HepG2 (cell line): ENCODE measurements at regions not wholly inside any gene's neighbourhood (a gene's known extent, or its start where the extent isn't known, plus 50 kb on each side); places are given as distances from the start of the nearest gene placed in this dataset.

Source experiments
- ATAC-seq: fragments of 200-7000 bp; cut with Tn5 transposase; 3 replicates; pipeline ENCODE4 v1.9.1; 2020; ENCODE audit warnings: mild to moderate bottlenecking, moderate library complexity
- BruUV-seq: library from RNA; stranded (reverse); fragments of 400-500 nt; replicated peaks from 2 replicates; lab custom pipeline; 2021; lab: Mats Ljungman, UMichigan
- CTCF ChIA-PET: fragments of 300-600 bp; formaldehyde crosslinking; extraction: SDS; loops from one replicate; lab custom pipeline; 2021; ENCODE audit warnings: low total read pairs, inconsistent platforms, low intra/inter-chr PET ratio; lab: Yijun Ruan, JAX
- POLR2A ChIA-PET: fragments of 350-600 bp; sonication (Branson Sonifier 250); formaldehyde crosslinking; loops from one replicate; lab custom pipeline; 2020; ENCODE audit warnings: antibody characterized with exemption, inconsistent platforms; lab: Yijun Ruan, JAX
- DNase-seq: peaks from one replicate; pipeline ENCODE4 v3.0.0-alpha.2; 2015; ENCODE audit warnings: low spot score
- FAIRE-seq: peaks from 3 replicates; lab custom pipeline; 2011; peaks lifted over from hg19 to GRCh38; lab: Jason Lieb, UNC
- H2AFZ ChIP-seq: one replicate; pipeline ENCODE4 v1.6.1; 2011; ENCODE audit warnings: low read length, inconsistent platforms
- H3K27ac ChIP-seq: fragments of 300-600 bp; 3 replicates; pipeline ENCODE4 v1.8.0; 2011; ENCODE audit warnings: mixed run types, mild to moderate bottlenecking, mixed read lengths, low read length, inconsistent platforms; ENCODE audit not compliant: insufficient read depth; ENCODE audit errors: extremely low read length
- H3K27me3 ChIP-seq, 2 experiments: fragments of 200-600 bp in 1 of 2; 2 replicates in 1 of 2; 3 replicates in 1 of 2; pipeline versions ENCODE4 v1.6.0 to v1.8.0; 2011; ENCODE audit warnings: low read length in 2 of 2, mild to moderate bottlenecking in 2 of 2, moderate library complexity in 2 of 2, inconsistent platforms in 1 of 2; ENCODE audit not compliant: insufficient read depth in 2 of 2, control insufficient read depth in 1 of 2
- H3K36me3 ChIP-seq, 2 experiments: fragments of 200-600 bp in 1 of 2; replicated peaks in 1 of 2; 2 replicates in 1 of 2; 3 replicates in 1 of 2; pipeline versions ENCODE4 v1.5.1 to v1.8.0; 2011; ENCODE audit warnings: low read length in 2 of 2, inconsistent platforms in 1 of 2; ENCODE audit not compliant: insufficient read depth in 2 of 2, control insufficient read depth in 1 of 2
- H3K4me1 ChIP-seq: 2 replicates; pipeline ENCODE4 v1.5.1; 2012; ENCODE audit warnings: low read length, inconsistent platforms; ENCODE audit not compliant: insufficient read depth
- H3K4me2 ChIP-seq: 2 replicates; pipeline ENCODE4 v1.6.0; 2011; ENCODE audit warnings: low read depth, low read length, inconsistent platforms
- H3K4me3 ChIP-seq, 3 experiments: fragments of 200-600 bp in 1 of 3; sonication (generic), shearing (Covaris generic) in 1 of 3; replicated peaks in 1 of 3; 2 replicates each; pipeline ENCODE4 v1.5.1; 2011 to 2016; ENCODE audit warnings: low read length in 3 of 3, inconsistent platforms in 2 of 3, low read depth in 2 of 3, mild to moderate bottlenecking in 2 of 3, control low read depth in 1 of 3, mixed read lengths in 1 of 3; ENCODE audit not compliant: insufficient read depth in 1 of 3
- H3K79me2 ChIP-seq: one replicate; pipeline ENCODE4 v1.6.1; 2011; ENCODE audit warnings: low read length, inconsistent platforms; ENCODE audit not compliant: insufficient read depth
- H3K9ac ChIP-seq: 2 replicates; pipeline ENCODE4 v1.6.0; 2011; ENCODE audit warnings: mild to moderate bottlenecking, low read depth, low read length, inconsistent platforms; ENCODE audit not compliant: insufficient read depth
- H3K9me3 ChIP-seq: 2 replicates; pipeline ENCODE4 v1.5.1; 2012; ENCODE audit warnings: mild to moderate bottlenecking, low read length
- H4K20me1 ChIP-seq: 2 replicates; pipeline ENCODE4 v1.6.0; 2011; ENCODE audit warnings: inconsistent platforms, mild to moderate bottlenecking, low read length, moderate library complexity; ENCODE audit not compliant: insufficient read depth
- ATM ChIP-seq: fragments of 450-650 bp; IDR thresholded peaks from 2 replicates; pipeline ENCODE4 v1.7.1; 2017; ENCODE audit warnings: mild to moderate bottlenecking, borderline replicate concordance
- KLF9 ChIP-seq: IDR thresholded peaks from 2 replicates; pipeline ENCODE4 v1.6.1; 2016; ENCODE audit warnings: low read depth
- NFATC3 ChIP-seq: sonication (generic); formaldehyde crosslinking; IDR thresholded peaks from 2 replicates; pipeline ENCODE4 v1.5.1; 2020; ENCODE audit warnings: mild to moderate bottlenecking, missing genetic modification reagents
- SP2 ChIP-seq: sonication (generic); formaldehyde crosslinking; IDR thresholded peaks from 2 replicates; pipeline ENCODE4 v1.5.1; 2020; ENCODE audit warnings: mild to moderate bottlenecking, missing genetic modification reagents
- SP4 ChIP-seq: sonication (generic); formaldehyde crosslinking; IDR thresholded peaks from 2 replicates; pipeline ENCODE4 v1.8.1; 2023; ENCODE audit warnings: mild to moderate bottlenecking, missing genetic modification reagents
- ZNF264 ChIP-seq: sonication (generic); formaldehyde crosslinking; IDR thresholded peaks from 2 replicates; pipeline ENCODE4 v1.4.0; 2020; ENCODE audit warnings: missing genetic modification reagents
- WGBS: methylation state at CpG from one replicate; pipeline ENCODE4 v1.1.6; 2017; ENCODE audit warnings: low lambda C conversion rate; 5-methylcytosine and 5-hydroxymethylcytosine counted together
- in situ Hi-C: cut with HindIII; loops from 2 replicates; pipeline ENCODE4 v1.10.0; 2017; ENCODE audit warnings: low pct_unique_long_range_greater_than_20kb; ENCODE audit not compliant: extremely low pct_ligation_motif_present
- intact Hi-C: fragments of 100-400 bp; cut with micrococcal nuclease; formaldehyde crosslinking; loops from one replicate; pipeline ENCODE4 v1.10.0; 2022; ENCODE audit not compliant: unreplicated experiment
- TF ChIP-seq, protein P1 (sequence below): sonication (generic); formaldehyde crosslinking; IDR thresholded peaks from 2 replicates; pipeline ENCODE4 v1.5.0; 2020; ENCODE audit warnings: missing genetic modification reagents
- TF ChIP-seq, protein P2 (sequence below): sonication (generic); formaldehyde crosslinking; IDR thresholded peaks from 2 replicates; pipeline ENCODE4 v1.5.0; 2020; ENCODE audit warnings: mild to moderate bottlenecking, missing genetic modification reagents

DNA sequence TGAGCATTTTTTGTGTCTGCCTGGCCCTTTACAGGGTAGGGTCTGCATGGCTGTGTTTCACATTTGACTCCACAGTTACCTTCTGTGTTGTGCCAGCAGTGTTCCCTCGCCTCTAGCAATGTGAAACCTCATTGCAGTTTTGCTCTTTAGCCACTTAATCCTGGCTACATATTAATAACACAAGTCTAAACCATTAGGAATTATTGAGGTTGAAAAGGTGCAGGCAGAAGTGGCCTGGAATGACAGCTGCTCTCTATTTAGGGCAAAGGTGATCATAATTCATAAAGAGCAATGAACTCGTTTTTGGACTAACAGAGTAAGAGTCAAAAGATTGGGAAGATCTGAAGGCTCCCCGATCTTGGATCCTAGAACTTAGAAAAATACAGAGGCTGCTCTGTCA is 176.7 kb upstream of the RAD23B start:
- BruUV-seq: no TSS peak
- no peaks in the 10 kb centered on the region for H3K9me3 ChIP-seq
- ATAC-seq (no peak), DNase-seq (no peak), FAIRE-seq (no peak)
- H3K36me3 ChIP-seq: no peaks in the 10 kb centered on the region
- in situ Hi-C loops (no loop called here), intact Hi-C loops (no loop called here)
- POLR2A ChIA-PET: no interaction called here
- H2AFZ ChIP-seq: no peak overlapping the region
- no peak overlapping the region for H3K4me3 ChIP-seq
- H3K79me2 ChIP-seq: no peaks in the 10 kb centered on the region
- H4K20me1 ChIP-seq: no peaks in the 10 kb centered on the region
- no peak overlapping the region for H3K27ac ChIP-seq
- H3K9ac ChIP-seq: no peak overlapping the region
- peaks cover 0 to 2% of the 10 kb centered on the region in 2 experiments; a peak in 1 of 5 replicates for H3K27me3 ChIP-seq
- 2% methylated on average over 3 of the region's 3 CpGs for WGBS
- no peak for TF ChIP-seq SP2
- TF ChIP-seq KLF9 (CRISPR knock-in tag): no peak
- no peak for TF ChIP-seq NFATC3
- TF ChIP-seq, protein P1, sequence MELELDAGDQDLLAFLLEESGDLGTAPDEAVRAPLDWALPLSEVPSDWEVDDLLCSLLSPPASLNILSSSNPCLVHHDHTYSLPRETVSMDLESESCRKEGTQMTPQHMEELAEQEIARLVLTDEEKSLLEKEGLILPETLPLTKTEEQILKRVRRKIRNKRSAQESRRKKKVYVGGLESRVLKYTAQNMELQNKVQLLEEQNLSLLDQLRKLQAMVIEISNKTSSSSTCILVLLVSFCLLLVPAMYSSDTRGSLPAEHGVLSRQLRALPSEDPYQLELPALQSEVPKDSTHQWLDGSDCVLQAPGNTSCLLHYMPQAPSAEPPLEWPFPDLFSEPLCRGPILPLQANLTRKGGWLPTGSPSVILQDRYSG (CRISPR knock-in tag): no peak
- TF ChIP-seq ZNF264 (CRISPR knock-in tag): no peak
- TF ChIP-seq, protein P2, sequence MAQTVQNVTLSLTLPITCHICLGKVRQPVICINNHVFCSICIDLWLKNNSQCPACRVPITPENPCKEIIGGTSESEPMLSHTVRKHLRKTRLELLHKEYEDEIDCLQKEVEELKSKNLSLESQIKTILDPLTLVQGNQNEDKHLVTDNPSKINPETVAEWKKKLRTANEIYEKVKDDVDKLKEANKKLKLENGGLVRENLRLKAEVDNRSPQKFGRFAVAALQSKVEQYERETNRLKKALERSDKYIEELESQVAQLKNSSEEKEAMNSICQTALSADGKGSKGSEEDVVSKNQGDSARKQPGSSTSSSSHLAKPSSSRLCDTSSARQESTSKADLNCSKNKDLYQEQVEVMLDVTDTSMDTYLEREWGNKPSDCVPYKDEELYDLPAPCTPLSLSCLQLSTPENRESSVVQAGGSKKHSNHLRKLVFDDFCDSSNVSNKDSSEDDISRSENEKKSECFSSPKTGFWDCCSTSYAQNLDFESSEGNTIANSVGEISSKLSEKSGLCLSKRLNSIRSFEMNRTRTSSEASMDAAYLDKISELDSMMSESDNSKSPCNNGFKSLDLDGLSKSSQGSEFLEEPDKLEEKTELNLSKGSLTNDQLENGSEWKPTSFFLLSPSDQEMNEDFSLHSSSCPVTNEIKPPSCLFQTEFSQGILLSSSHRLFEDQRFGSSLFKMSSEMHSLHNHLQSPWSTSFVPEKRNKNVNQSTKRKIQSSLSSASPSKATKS (CRISPR knock-in tag): no peak
- no peak for TF ChIP-seq ATM
- no peak for TF ChIP-seq SP4 (CRISPR knock-in tag)
- TF ChIP-seq, all 625 proteins: peak for 0
- Histone ChIP-seq H3K4me1 (no peaks in the 10 kb centered on the region), H3K4me2 (no peak overlapping the region)
- CTCF ChIA-PET: no interaction called here
